ENCODE measurements at regions not wholly inside any gene's neighbourhood (a gene's known extent, or its start where the extent isn't known, plus 50 kb on each side); places are given as distances from the start of the nearest gene placed in this dataset.

DNA sequence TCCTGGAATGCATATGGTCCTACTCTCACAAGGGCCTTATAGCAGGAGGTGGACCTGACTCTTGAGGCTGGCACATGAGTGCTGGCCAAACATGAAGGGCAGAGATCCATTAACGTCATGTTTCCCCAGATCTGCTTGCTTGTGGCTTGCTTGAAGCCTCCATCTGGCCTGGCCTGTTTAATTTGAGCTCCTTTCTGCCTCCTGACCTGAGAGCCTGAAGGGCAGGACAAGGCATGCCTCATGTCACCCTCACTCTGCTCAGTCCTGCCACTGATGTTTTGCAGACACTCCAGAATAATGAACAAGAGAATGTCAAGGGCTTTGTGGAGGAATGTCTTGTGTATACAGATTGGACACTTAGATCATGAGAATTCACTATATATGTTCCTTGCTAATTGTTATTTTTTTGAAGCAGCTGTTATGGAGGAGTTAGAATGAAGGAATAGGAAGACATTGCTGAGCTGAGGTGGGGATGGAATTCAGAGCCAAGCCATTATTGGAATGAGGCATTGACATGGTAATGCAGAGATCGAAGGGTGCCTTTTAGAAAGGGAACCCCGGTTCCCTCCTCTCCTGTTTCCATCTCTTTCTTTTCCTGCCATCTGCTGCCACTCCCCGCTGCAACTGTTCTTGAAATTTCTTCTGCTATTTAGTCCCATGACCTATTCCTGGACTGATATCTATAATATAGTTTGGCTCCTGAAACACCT lies 457.0 kb upstream of the PROX1 start:
- Histone ChIP-seq H3K4me3 (ENCODE audit: low read length) (no peak overlapping the region), H3K79me2 (ENCODE audit: control insufficient read depth, low read length) (no peaks in the 10 kb centered on the region), H3K9me3 (ENCODE audit: control insufficient read depth, insufficient read depth, low read length) (no peaks in the 10 kb centered on the region), H3K9me2 (replicated peaks; ENCODE audit: control insufficient read depth, low read length) (no peaks in the 10 kb centered on the region), H3K4me2 (ENCODE audit: low read length) (no peak overlapping the region), H3F3A (ENCODE audit: control insufficient read depth, insufficient read depth) (no peaks in the 10 kb centered on the region), H3K36me3 (ENCODE audit: control insufficient read depth, low read length) (no peaks in the 10 kb centered on the region), H3K27me3 (ENCODE audit: control insufficient read depth, low read length) (no peaks in the 10 kb centered on the region), H3K27ac (ENCODE audit: low read depth, low read length) (no peak overlapping the region), H4K20me1 (ENCODE audit: control insufficient read depth, insufficient read depth, low read depth, low read length) (no peaks in the 10 kb centered on the region), H3K4me1 (ENCODE audit: control insufficient read depth, low read length) (no peaks in the 10 kb centered on the region)
- TF ChIP-seq EZH2phosphoT487 (IDR thresholded peaks at IDR 0.05; ENCODE audit: borderline replicate concordance, low read length) (no peak), CTCF (IDR thresholded peaks at IDR 0.05; ENCODE audit: low read depth, low read length, poor library complexity, severe bottlenecking) (no peak)

GRCh38 chr1:213531369-213532310 lies 456.1 kb upstream of the PROX1 start:
- no peaks in the 10 kb centered on the region for H3K27me3 ChIP-seq (ENCODE audit: control insufficient read depth, low read length)
- H3K4me3 ChIP-seq (ENCODE audit: low read length) = no peak overlapping the region
- no peaks in the 10 kb centered on the region for H3K79me2 ChIP-seq (ENCODE audit: control insufficient read depth, low read length)
- H3K9me2 ChIP-seq (replicated peaks; ENCODE audit: control insufficient read depth, low read length) = no peaks in the 10 kb centered on the region
- TF ChIP-seq CTCF (IDR thresholded peaks at IDR 0.05; ENCODE audit: low read depth, low read length, poor library complexity, severe bottlenecking) (no peak), EZH2phosphoT487 (IDR thresholded peaks at IDR 0.05; ENCODE audit: borderline replicate concordance, low read length) (no peak)
- H3K27ac ChIP-seq (ENCODE audit: low read depth, low read length) = no peak overlapping the region
- no peaks in the 10 kb centered on the region for H3K36me3 ChIP-seq (ENCODE audit: control insufficient read depth, low read length)
- no peaks in the 10 kb centered on the region for H3F3A ChIP-seq (ENCODE audit: control insufficient read depth, insufficient read depth)
- H3K9me3 ChIP-seq (ENCODE audit: control insufficient read depth, insufficient read depth, low read length) = no peaks in the 10 kb centered on the region
- H3K4me1 ChIP-seq (ENCODE audit: control insufficient read depth, low read length) = no peaks in the 10 kb centered on the region
- H4K20me1 ChIP-seq (ENCODE audit: control insufficient read depth, insufficient read depth, low read depth, low read length) = no peaks in the 10 kb centered on the region
- no peak overlapping the region for H3K4me2 ChIP-seq (ENCODE audit: low read length)

DNA sequence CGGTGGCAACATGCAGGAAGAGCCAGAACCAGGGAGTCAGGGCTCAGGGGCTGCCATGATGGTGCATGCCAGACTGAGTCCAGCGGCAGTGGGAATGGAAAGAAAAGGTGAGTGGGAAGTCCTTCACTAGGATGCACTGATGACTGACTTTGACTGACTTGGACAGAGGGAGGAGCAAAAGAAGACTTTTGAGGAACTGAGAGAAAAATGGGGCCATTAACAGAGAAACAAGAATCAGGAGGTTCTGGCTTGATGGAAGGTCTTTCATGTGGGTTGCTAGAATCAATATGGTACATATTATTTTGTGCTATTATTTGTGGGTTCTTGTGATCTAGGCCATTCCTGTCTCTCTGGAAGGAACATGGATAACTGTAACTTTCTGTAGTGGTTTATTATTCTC lies 454.6 kb upstream of the PROX1 start:
- no peaks in the 10 kb centered on the region for H3K9me3 ChIP-seq (ENCODE audit: control insufficient read depth, insufficient read depth, low read length)
- no peak overlapping the region for H3K4me2 ChIP-seq (ENCODE audit: low read length)
- no peaks in the 10 kb centered on the region for H3F3A ChIP-seq (ENCODE audit: control insufficient read depth, insufficient read depth)
- H4K20me1 ChIP-seq (ENCODE audit: control insufficient read depth, insufficient read depth, low read depth, low read length) = no peaks in the 10 kb centered on the region
- no peak for TF ChIP-seq CTCF (IDR thresholded peaks at IDR 0.05; ENCODE audit: low read depth, low read length, poor library complexity, severe bottlenecking)
- no peak for TF ChIP-seq EZH2phosphoT487 (IDR thresholded peaks at IDR 0.05; ENCODE audit: borderline replicate concordance, low read length)
- H3K79me2 ChIP-seq (ENCODE audit: control insufficient read depth, low read length) = no peaks in the 10 kb centered on the region
- no peaks in the 10 kb centered on the region for H3K36me3 ChIP-seq (ENCODE audit: control insufficient read depth, low read length)
- H3K4me1 ChIP-seq (ENCODE audit: control insufficient read depth, low read length) = no peaks in the 10 kb centered on the region
- H3K27me3 ChIP-seq (ENCODE audit: control insufficient read depth, low read length) = no peaks in the 10 kb centered on the region
- H3K27ac ChIP-seq (ENCODE audit: low read depth, low read length) = no peak overlapping the region
- H3K9me2 ChIP-seq (replicated peaks; ENCODE audit: control insufficient read depth, low read length) = no peaks in the 10 kb centered on the region
- H3K4me3 ChIP-seq (ENCODE audit: low read length) = no peak overlapping the region
